Endothelial cell of umbilical vein (primary cell): ENCODE measurements at regions not wholly inside any gene's neighbourhood (a gene's known extent, or its start where the extent isn't known, plus 50 kb on each side); places are given as distances from the start of the nearest gene placed in this dataset.

Experiments used
- BruUV-seq: library from RNA; stranded (reverse); fragments of 400-500 nt; replicated peaks from 2 replicates; lab custom pipeline; 2021; lab: Mats Ljungman, UMichigan
- CTCF ChIA-PET: fragments of 300-600, 350-600 bp; sonication (Branson Sonifier 250); formaldehyde crosslinking; loops from one replicate; lab custom pipeline; 2021; ENCODE audit warnings: antibody characterized with exemption, inconsistent platforms; lab: Charles Lee
- POLR2A ChIA-PET: fragments of 300-600, 350-600 bp; sonication (Branson Sonifier 250); formaldehyde crosslinking; loops from one replicate; lab custom pipeline; 2021; ENCODE audit warnings: antibody characterized with exemption, inconsistent platforms; lab: Charles Lee
- DNase-seq: peaks from one replicate; pipeline ENCODE4 v3.0.0-alpha.2; 2011; ENCODE audit warnings: low read depth, low spot score
- FAIRE-seq: peaks from 2 replicates; lab custom pipeline; 2011; peaks lifted over from hg19 to GRCh38; lab: Jason Lieb, UNC
- H2AFZ ChIP-seq: 2 replicates; pipeline ENCODE4 v1.6.0; 2012; ENCODE audit warnings: low read depth, low read length, control low read depth, inconsistent platforms
- H3K27ac ChIP-seq: 2 replicates; pipeline ENCODE4 v1.5.1; 2011; ENCODE audit warnings: low read depth, mild to moderate bottlenecking, control low read depth, low read length, moderate library complexity; ENCODE audit not compliant: insufficient read depth
- H3K27me3 ChIP-seq, 2 experiments: 2 replicates each; pipeline versions ENCODE4 v1.6.0 to v1.6.1; 2011; ENCODE audit warnings: low read length in 2 of 2, mixed read lengths in 1 of 2; ENCODE audit not compliant: control insufficient read depth in 2 of 2, insufficient read depth in 2 of 2
- H3K36me3 ChIP-seq, 2 experiments: 2 replicates in 1 of 2; 3 replicates in 1 of 2; pipeline ENCODE4 v1.5.1; 2011; ENCODE audit warnings: low read length in 2 of 2, mild to moderate bottlenecking in 1 of 2, moderate library complexity in 1 of 2; ENCODE audit not compliant: control insufficient read depth in 2 of 2, insufficient read depth in 2 of 2; ENCODE audit errors: extremely low read depth in 1 of 2
- H3K4me1 ChIP-seq: 3 replicates; pipeline ENCODE4 v1.5.1; 2011; ENCODE audit warnings: mild to moderate bottlenecking, low read length; ENCODE audit not compliant: control insufficient read depth, insufficient read depth; ENCODE audit errors: extremely low read depth
- H3K4me2 ChIP-seq: 2 replicates; pipeline ENCODE4 v1.6.1; 2011; ENCODE audit warnings: low read length, control low read depth, mixed read lengths; ENCODE audit not compliant: insufficient read depth
- H3K4me3 ChIP-seq, 3 experiments: fragments of 200-600 bp in 1 of 3; sonication (generic), shearing (Covaris generic) in 1 of 3; replicated peaks in 1 of 3; 2 replicates each; pipeline ENCODE4 v1.5.1; 2011 to 2016; ENCODE audit warnings: control low read depth in 3 of 3, low read length in 3 of 3, mild to moderate bottlenecking in 2 of 3, inconsistent platforms in 1 of 3, low read depth in 1 of 3, moderate library complexity in 1 of 3; ENCODE audit not compliant: insufficient read depth in 1 of 3
- H3K79me2 ChIP-seq: 2 replicates; pipeline ENCODE4 v1.6.0; 2012; ENCODE audit warnings: low read length, inconsistent platforms; ENCODE audit not compliant: control insufficient read depth, insufficient read depth
- H3K9ac ChIP-seq: replicated peaks from 2 replicates; pipeline ENCODE3; 2011; ENCODE audit warnings: low read length, control low read depth; ENCODE audit not compliant: insufficient read depth; ENCODE audit errors: extremely low read depth
- H3K9me1 ChIP-seq: replicated peaks from 3 replicates; pipeline ENCODE4 v1.6.0; 2011; ENCODE audit warnings: mild to moderate bottlenecking, low read length; ENCODE audit not compliant: control insufficient read depth, insufficient read depth; ENCODE audit errors: extremely low read depth
- H3K9me3 ChIP-seq: replicated peaks from 2 replicates; pipeline ENCODE4 v1.5.1; 2012; ENCODE audit warnings: low read length, inconsistent platforms; ENCODE audit not compliant: control insufficient read depth, insufficient read depth
- H4K20me1 ChIP-seq: replicated peaks from 2 replicates; pipeline ENCODE3; 2011; ENCODE audit warnings: mild to moderate bottlenecking, low read length; ENCODE audit not compliant: control insufficient read depth, insufficient read depth; ENCODE audit errors: extremely low read depth
- CTCF ChIP-seq, 2 donors: IDR thresholded peaks; 1 replicate in 1 of 2; 2 replicates in 1 of 2; pipeline ENCODE4 v1.5.1; 2011; ENCODE audit warnings: low read length in 2 of 2, mild to moderate bottlenecking in 2 of 2, moderate library complexity in 2 of 2, control low read depth in 1 of 2, inconsistent platforms in 1 of 2, low read depth in 1 of 2; ENCODE audit not compliant: insufficient read depth in 1 of 2; ENCODE audit errors: extremely low read depth in 1 of 2
- EZH2 ChIP-seq: IDR thresholded peaks from 2 replicates; pipeline ENCODE4 v1.6.1; 2012; ENCODE audit warnings: borderline replicate concordance, low read depth, mild to moderate bottlenecking, moderate library complexity, low read length, inconsistent platforms; ENCODE audit not compliant: severe bottlenecking
- FOS ChIP-seq: IDR thresholded peaks from 2 replicates; pipeline ENCODE4 v1.6.1; 2011; ENCODE audit warnings: mild to moderate bottlenecking, low read length, moderate library complexity, borderline replicate concordance; ENCODE audit not compliant: insufficient read depth
- GATA2 ChIP-seq: IDR thresholded peaks from 2 replicates; pipeline ENCODE4 v1.7.0; 2011; ENCODE audit warnings: low read depth, mild to moderate bottlenecking, moderate library complexity, mixed read lengths, low read length; ENCODE audit not compliant: insufficient read length, insufficient read depth
- JUN ChIP-seq: IDR thresholded peaks from 2 replicates; pipeline ENCODE4 v1.6.1; 2011; ENCODE audit warnings: borderline replicate concordance, low read depth; ENCODE audit not compliant: insufficient read length, insufficient read depth
- MAX ChIP-seq: IDR thresholded peaks from 2 replicates; pipeline ENCODE4 v1.6.1; 2011; ENCODE audit not compliant: insufficient read depth, insufficient read length
- MYC ChIP-seq: IDR thresholded peaks from one replicate; pipeline ENCODE4 v1.6.1; 2011; ENCODE audit warnings: mild to moderate bottlenecking, low read depth, low read length
- POLR2A ChIP-seq: IDR thresholded peaks from 2 replicates; pipeline ENCODE4 v1.6.1; 2012; ENCODE audit warnings: low read depth, mild to moderate bottlenecking, control low read depth, low read length
- POLR2AphosphoS5 ChIP-seq: IDR thresholded peaks from 2 replicates; pipeline ENCODE4 v1.6.1; 2012; ENCODE audit warnings: low read depth, mild to moderate bottlenecking, control low read depth, low read length, moderate library complexity; ENCODE audit not compliant: insufficient read depth
- dilution Hi-C: fragments of 300-500 bp; cut with MboI; formaldehyde crosslinking; loops from one replicate; pipeline ENCODE4 v1.15.0; 2019; ENCODE audit warnings: low sequenced_read_pairs; ENCODE audit not compliant: extremely low pct_ligation_motif_present
- intact Hi-C: fragments of 100-400 bp; cut with micrococcal nuclease; formaldehyde crosslinking; loops from one replicate; pipeline ENCODE4 v1.10.0; 2022

- no peak overlapping the region for H3K4me2 ChIP-seq
- no TSS peak for BruUV-seq
- TF ChIP-seq POLR2AphosphoS5 = no peak
- TF ChIP-seq FOS = no peak
- TF ChIP-seq MYC = no peak
- TF ChIP-seq EZH2 = no peak
- no peak for TF ChIP-seq GATA2
- TF ChIP-seq CTCF (IDR thresholded peaks at IDR 0.05; ENCODE audit: extremely low read depth in 1 of 2, insufficient read depth in 1 of 2, low read depth in 1 of 2, low read length in 2 of 2) = no peak
- no peak for TF ChIP-seq MAX
- TF ChIP-seq JUN = no peak
- TF ChIP-seq POLR2A = no peak
- intact Hi-C loops (no loop called here), dilution Hi-C loops (no loop called here)
- H3K27me3 ChIP-seq = no peaks in the 10 kb centered on the region
- H3K4me3 ChIP-seq = no peak overlapping the region
- no peak overlapping the region for H3K27ac ChIP-seq
- H3K9me1 ChIP-seq = no peaks in the 10 kb centered on the region
- no peaks in the 10 kb centered on the region for H3K9me3 ChIP-seq
- FAIRE-seq = no peak
- ChIA-PET POLR2A (no interaction called here), CTCF (interaction anchor here (1.2 kb wide), 2 partner anchors 9 to 111 kb away, joined by 3 to 5 read pairs; no protein-coding TSS in a partner anchor)
- H3K36me3 ChIP-seq = no peaks in the 10 kb centered on the region
- DNase-seq = no peak
- no peaks in the 10 kb centered on the region for H4K20me1 ChIP-seq
- no peak overlapping the region for H3K9ac ChIP-seq
- peaks cover 4% of the 10 kb centered on the region for H3K4me1 ChIP-seq
- no peak overlapping the region for H2AFZ ChIP-seq
- no peaks in the 10 kb centered on the region for H3K79me2 ChIP-seq
These were observed 189.0 kb downstream of the SEC61B start for GRCh38 chr9:99411068-99411467.
